SK-N-SH (cell line): ENCODE measurements at regions not wholly inside any gene's neighbourhood (a gene's known extent, or its start where the extent isn't known, plus 50 kb on each side); places are given as distances from the start of the nearest gene placed in this dataset.

Experiments
- EP300 ChIP-seq, 2 experiments: IDR thresholded peaks; 2 replicates each; pipeline versions ENCODE4 v1.4.0 to v1.6.1; 2012; ENCODE audit warnings: borderline replicate concordance in 1 of 2, low read depth in 1 of 2, low read length in 1 of 2
- EZH2phosphoT487 ChIP-seq: fragments of 200-600 bp; sonication (generic); IDR thresholded peaks from 2 replicates; pipeline ENCODE4 v1.6.1; 2017; ENCODE audit warnings: low read depth, mixed run types, mild to moderate bottlenecking, antibody characterized with exemption, moderate library complexity, borderline replicate concordance
- MAX ChIP-seq: IDR thresholded peaks from 2 replicates; pipeline ENCODE4 v1.4.0; 2012; ENCODE audit warnings: low read depth
- NFIC ChIP-seq: IDR thresholded peaks from 2 replicates; pipeline ENCODE4 v1.4.0; 2012; ENCODE audit warnings: borderline replicate concordance
- POLR2AphosphoS5 ChIP-seq: IDR thresholded peaks from 2 replicates; pipeline ENCODE4 v1.6.1; 2012; ENCODE audit warnings: low read depth, low read length
- RAD21 ChIP-seq: IDR thresholded peaks from 2 replicates; pipeline ENCODE4 v1.6.1; 2012; ENCODE audit warnings: mild to moderate bottlenecking, low read length
- RCOR1 ChIP-seq: fragments of 150-350 bp; IDR thresholded peaks from 2 replicates; pipeline ENCODE4 v1.6.1; 2017; ENCODE audit warnings: antibody characterized with exemption, low read length
- SIN3A ChIP-seq: IDR thresholded peaks from 2 replicates; pipeline ENCODE4 v1.6.1; 2012; ENCODE audit warnings: low read depth, mild to moderate bottlenecking, low read length, moderate library complexity, borderline replicate concordance
- SMC3 ChIP-seq: IDR thresholded peaks from 2 replicates; pipeline ENCODE4 v1.6.1; 2012; ENCODE audit warnings: low read depth, low read length, improper control_type of control experiment
- TAF1 ChIP-seq: IDR thresholded peaks from 2 replicates; pipeline ENCODE4 v1.6.1; 2012; ENCODE audit warnings: low read depth, mild to moderate bottlenecking, low read length, moderate library complexity, borderline replicate concordance
- ZBTB33 ChIP-seq: IDR thresholded peaks from 2 replicates; pipeline ENCODE4 v1.4.0; 2012; ENCODE audit warnings: low read depth, borderline replicate concordance
- TF ChIP-seq, protein P1 (sequence below): fragments of 200-600 bp; sonication (generic); IDR thresholded peaks from 2 replicates; pipeline ENCODE4 v1.6.1; 2017; ENCODE audit warnings: antibody characterized with exemption, mild to moderate bottlenecking, moderate library complexity

- TF ChIP-seq RCOR1, result no peak
- TF ChIP-seq, protein P1, sequence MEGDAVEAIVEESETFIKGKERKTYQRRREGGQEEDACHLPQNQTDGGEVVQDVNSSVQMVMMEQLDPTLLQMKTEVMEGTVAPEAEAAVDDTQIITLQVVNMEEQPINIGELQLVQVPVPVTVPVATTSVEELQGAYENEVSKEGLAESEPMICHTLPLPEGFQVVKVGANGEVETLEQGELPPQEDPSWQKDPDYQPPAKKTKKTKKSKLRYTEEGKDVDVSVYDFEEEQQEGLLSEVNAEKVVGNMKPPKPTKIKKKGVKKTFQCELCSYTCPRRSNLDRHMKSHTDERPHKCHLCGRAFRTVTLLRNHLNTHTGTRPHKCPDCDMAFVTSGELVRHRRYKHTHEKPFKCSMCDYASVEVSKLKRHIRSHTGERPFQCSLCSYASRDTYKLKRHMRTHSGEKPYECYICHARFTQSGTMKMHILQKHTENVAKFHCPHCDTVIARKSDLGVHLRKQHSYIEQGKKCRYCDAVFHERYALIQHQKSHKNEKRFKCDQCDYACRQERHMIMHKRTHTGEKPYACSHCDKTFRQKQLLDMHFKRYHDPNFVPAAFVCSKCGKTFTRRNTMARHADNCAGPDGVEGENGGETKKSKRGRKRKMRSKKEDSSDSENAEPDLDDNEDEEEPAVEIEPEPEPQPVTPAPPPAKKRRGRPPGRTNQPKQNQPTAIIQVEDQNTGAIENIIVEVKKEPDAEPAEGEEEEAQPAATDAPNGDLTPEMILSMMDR, result no peak
- no peak for TF ChIP-seq MAX
- TF ChIP-seq EP300 (IDR thresholded peaks at IDR 0.05; ENCODE audit: borderline replicate concordance in 1 of 2, low read depth in 1 of 2, low read length in 1 of 2), result no peak
- no peak for TF ChIP-seq SIN3A
- TF ChIP-seq POLR2AphosphoS5, result no peak
- TF ChIP-seq ZBTB33, result no peak
- TF ChIP-seq RAD21, result no peak
- TF ChIP-seq NFIC, result no peak
- TF ChIP-seq EZH2phosphoT487, result no peak
- no peak for TF ChIP-seq SMC3
- TF ChIP-seq TAF1, result no peak
These were observed 356.3 kb downstream of the USP25 start for GRCh38 chr21:16086121-16086520.
